ENCODE measurements at regions not wholly inside any gene's neighbourhood (a gene's known extent, or its start where the extent isn't known, plus 50 kb on each side); places are given as distances from the start of the nearest gene placed in this dataset.

- Histone ChIP-seq H3K9ac (ENCODE audit: insufficient read depth in 1 of 2, low read length in 2 of 2) (no peak overlapping the region), H3K36me3 (ENCODE audit: control insufficient read depth in 4 of 4, insufficient read depth in 4 of 4, low read length in 4 of 4) (no peaks in the 10 kb centered on the region), H3K27ac (ENCODE audit: low read depth in 1 of 2, low read length in 1 of 2) (no peak overlapping the region), H3K27me3 (ENCODE audit: control insufficient read depth in 3 of 3, insufficient read depth in 3 of 3, low read length in 2 of 3) (no peaks in the 10 kb centered on the region), H3K4me3 (no peak overlapping the region), H3K9me3 (ENCODE audit: control insufficient read depth in 4 of 4, insufficient read depth in 3 of 4, low read length in 3 of 4) (no peaks in the 10 kb centered on the region), H3K4me1 (ENCODE audit: control insufficient read depth in 5 of 5, insufficient read depth in 5 of 5, low read length in 5 of 5) (no peaks in the 10 kb centered on the region)
- 74 to 82% methylated on average over 3 of the region's 3 CpGs for whole genome bisulfite sequencing, 2 donors
- DNase-seq (no peak), ATAC-seq (ENCODE audit: insufficient read depth, low FRiP score) (no peak)
- TF ChIP-seq, protein P1, sequence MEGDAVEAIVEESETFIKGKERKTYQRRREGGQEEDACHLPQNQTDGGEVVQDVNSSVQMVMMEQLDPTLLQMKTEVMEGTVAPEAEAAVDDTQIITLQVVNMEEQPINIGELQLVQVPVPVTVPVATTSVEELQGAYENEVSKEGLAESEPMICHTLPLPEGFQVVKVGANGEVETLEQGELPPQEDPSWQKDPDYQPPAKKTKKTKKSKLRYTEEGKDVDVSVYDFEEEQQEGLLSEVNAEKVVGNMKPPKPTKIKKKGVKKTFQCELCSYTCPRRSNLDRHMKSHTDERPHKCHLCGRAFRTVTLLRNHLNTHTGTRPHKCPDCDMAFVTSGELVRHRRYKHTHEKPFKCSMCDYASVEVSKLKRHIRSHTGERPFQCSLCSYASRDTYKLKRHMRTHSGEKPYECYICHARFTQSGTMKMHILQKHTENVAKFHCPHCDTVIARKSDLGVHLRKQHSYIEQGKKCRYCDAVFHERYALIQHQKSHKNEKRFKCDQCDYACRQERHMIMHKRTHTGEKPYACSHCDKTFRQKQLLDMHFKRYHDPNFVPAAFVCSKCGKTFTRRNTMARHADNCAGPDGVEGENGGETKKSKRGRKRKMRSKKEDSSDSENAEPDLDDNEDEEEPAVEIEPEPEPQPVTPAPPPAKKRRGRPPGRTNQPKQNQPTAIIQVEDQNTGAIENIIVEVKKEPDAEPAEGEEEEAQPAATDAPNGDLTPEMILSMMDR (IDR thresholded peaks at IDR 0.05; ENCODE audit: control extremely low read depth, extremely low read depth): no peak
Measured at GRCh38 chr12:126558810-126559209, 1493.6 kb downstream of the AACS start.

DNA sequence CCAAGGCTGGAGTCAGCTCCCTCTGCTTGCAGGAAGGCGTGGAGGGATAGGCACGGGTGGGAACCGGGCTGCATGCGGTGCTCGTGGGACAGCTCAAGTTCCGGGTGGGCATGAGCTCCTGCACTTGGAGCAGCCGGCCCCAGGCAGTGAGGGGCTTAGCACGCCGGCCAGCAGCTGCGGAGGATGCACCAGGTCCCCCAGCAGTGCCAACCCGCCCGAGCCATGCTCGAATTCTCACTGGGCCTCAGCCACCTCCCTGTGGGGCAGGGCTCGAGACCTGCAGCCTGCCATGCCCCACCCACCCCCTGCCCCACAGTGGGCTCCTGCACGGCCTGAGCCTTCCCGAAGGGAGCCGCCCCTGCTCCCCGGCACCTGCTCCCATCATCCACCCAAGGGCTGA lies 1501.8 kb downstream of the AACS start:
- TF ChIP-seq, protein P1 (IDR thresholded peaks at IDR 0.05; ENCODE audit: control extremely low read depth, extremely low read depth): no peak
- 86 to 87% methylated on average over 14 to 18 of the region's 18 CpGs for WGBS, 2 donors
- H3K27ac ChIP-seq (ENCODE audit: low read depth in 1 of 2, low read length in 1 of 2): no peak overlapping the region
- H3K9ac ChIP-seq (ENCODE audit: insufficient read depth in 1 of 2, low read length in 2 of 2): no peak overlapping the region
- no peak for ATAC-seq (ENCODE audit: insufficient read depth, low FRiP score)
- no peaks in the 10 kb centered on the region for H3K27me3 ChIP-seq (ENCODE audit: control insufficient read depth in 3 of 3, insufficient read depth in 3 of 3, low read length in 2 of 3)
- H3K4me1 ChIP-seq (ENCODE audit: control insufficient read depth in 5 of 5, insufficient read depth in 5 of 5, low read length in 5 of 5): no peaks in the 10 kb centered on the region
- peaks cover 0 to 5% (median 0%) of the 10 kb centered on the region in 4 donors for H3K9me3 ChIP-seq (ENCODE audit: control insufficient read depth in 4 of 4, insufficient read depth in 3 of 4, low read length in 3 of 4)
- no peak for DNase-seq
- H3K4me3 ChIP-seq: no peak overlapping the region
- H3K36me3 ChIP-seq (ENCODE audit: control insufficient read depth in 4 of 4, insufficient read depth in 4 of 4, low read length in 4 of 4): no peaks in the 10 kb centered on the region

GRCh38 chr12:126569706-126570105 lies 1504.5 kb downstream of the AACS start:
- Histone ChIP-seq H3K9me3 (ENCODE audit: control insufficient read depth in 4 of 4, insufficient read depth in 3 of 4, low read length in 3 of 4) (peaks cover 0 to 6% (median 2%) of the 10 kb centered on the region in 4 donors), H3K27ac (ENCODE audit: low read depth in 1 of 2, low read length in 1 of 2) (no peak overlapping the region), H3K27me3 (ENCODE audit: control insufficient read depth in 3 of 3, insufficient read depth in 3 of 3, low read length in 2 of 3) (no peaks in the 10 kb centered on the region), H3K4me3 (no peak overlapping the region), H3K36me3 (ENCODE audit: control insufficient read depth in 4 of 4, insufficient read depth in 4 of 4, low read length in 4 of 4) (no peaks in the 10 kb centered on the region), H3K4me1 (ENCODE audit: control insufficient read depth in 5 of 5, insufficient read depth in 5 of 5, low read length in 5 of 5) (no peaks in the 10 kb centered on the region), H3K9ac (ENCODE audit: insufficient read depth in 1 of 2, low read length in 2 of 2) (no peak overlapping the region)
- 84 to 94% methylated on average over 5 of the region's 5 CpGs for WGBS, 2 donors
- DNase-seq: no peak
- ATAC-seq (ENCODE audit: insufficient read depth, low FRiP score): no peak
- TF ChIP-seq, protein P1 (IDR thresholded peaks at IDR 0.05; ENCODE audit: control extremely low read depth, extremely low read depth): no peak

- no peak overlapping the region for H3K27ac ChIP-seq (ENCODE audit: low read depth in 1 of 2, low read length in 1 of 2)
- TF ChIP-seq, protein P1 (IDR thresholded peaks at IDR 0.05; ENCODE audit: control extremely low read depth, extremely low read depth): no peak
- no peaks in the 10 kb centered on the region for H3K36me3 ChIP-seq (ENCODE audit: control insufficient read depth in 4 of 4, insufficient read depth in 4 of 4, low read length in 4 of 4)
- WGBS, 2 donors: 28 to 43% methylated on average over 3 of the region's 3 CpGs
- DNase-seq: peak in 2 of 3 donors; percentile 5 to 11
- ATAC-seq (ENCODE audit: insufficient read depth, low FRiP score): no peak
- no peak overlapping the region for H3K9ac ChIP-seq (ENCODE audit: insufficient read depth in 1 of 2, low read length in 2 of 2)
- peaks cover 0 to 8% (median 2%) of the 10 kb centered on the region in 4 donors for H3K9me3 ChIP-seq (ENCODE audit: control insufficient read depth in 4 of 4, insufficient read depth in 3 of 4, low read length in 3 of 4)
- no peak overlapping the region for H3K4me3 ChIP-seq
- no peaks in the 10 kb centered on the region for H3K27me3 ChIP-seq (ENCODE audit: control insufficient read depth in 3 of 3, insufficient read depth in 3 of 3, low read length in 2 of 3)
- H3K4me1 ChIP-seq (ENCODE audit: control insufficient read depth in 5 of 5, insufficient read depth in 5 of 5, low read length in 5 of 5): no peaks in the 10 kb centered on the region
Measured at GRCh38 chr12:126570566-126570965, 1505.3 kb downstream of the AACS start.
